Osteoblast (primary cell): ENCODE measurements at regions not wholly inside any gene's neighbourhood (a gene's known extent, or its start where the extent isn't known, plus 50 kb on each side); places are given as distances from the start of the nearest gene placed in this dataset.

Experiments
- DNase-seq: peaks from one replicate; pipeline ENCODE4 v3.0.0; 2011; ENCODE audit warnings: low spot score, mixed read lengths; ENCODE audit not compliant: insufficient read length; ENCODE audit errors: missing footprints
- H2AFZ ChIP-seq: 2 replicates; pipeline ENCODE4 v1.6.0; 2011; ENCODE audit warnings: mild to moderate bottlenecking, low read length
- H3K27ac ChIP-seq: 2 replicates; pipeline ENCODE4 v1.5.1; 2011; ENCODE audit warnings: mild to moderate bottlenecking, low read depth, low read length, moderate library complexity
- H3K27me3 ChIP-seq: 2 replicates; pipeline ENCODE4 v1.6.0; 2012; ENCODE audit warnings: mild to moderate bottlenecking, control low read depth, inconsistent platforms, low read length, moderate library complexity; ENCODE audit not compliant: insufficient read depth
- H3K36me3 ChIP-seq: 2 replicates; pipeline ENCODE4 v1.5.1; 2011; ENCODE audit warnings: mild to moderate bottlenecking, low read length, control low read depth, moderate library complexity; ENCODE audit not compliant: insufficient read depth
- H3K4me1 ChIP-seq: 2 replicates; pipeline ENCODE4 v1.5.1; 2011; ENCODE audit warnings: mild to moderate bottlenecking, low read length, control low read depth, moderate library complexity; ENCODE audit not compliant: insufficient read depth
- H3K4me2 ChIP-seq: 2 replicates; pipeline ENCODE4 v1.6.0; 2011; ENCODE audit warnings: mild to moderate bottlenecking, low read length; ENCODE audit not compliant: insufficient read depth
- H3K4me3 ChIP-seq: fragments of 200-600 bp; sonication (generic); 3 replicates; pipeline ENCODE4 v1.5.1; 2012; ENCODE audit warnings: mild to moderate bottlenecking, low read length, inconsistent platforms; ENCODE audit not compliant: insufficient read depth
- H3K79me2 ChIP-seq: 2 replicates; pipeline ENCODE4 v1.6.0; 2012; ENCODE audit warnings: mild to moderate bottlenecking, low read length, control low read depth, inconsistent platforms; ENCODE audit not compliant: insufficient read depth
- H3K9me3 ChIP-seq: 2 replicates; pipeline ENCODE4 v1.5.1; 2011; ENCODE audit warnings: low read depth, low read length, control low read depth
- H4K20me1 ChIP-seq: 2 replicates; pipeline ENCODE4 v1.6.0; 2012; ENCODE audit warnings: mild to moderate bottlenecking, low read length, control low read depth; ENCODE audit not compliant: insufficient read depth
- TF ChIP-seq, protein P1 (sequence below): IDR thresholded peaks from 2 replicates; pipeline ENCODE4 v1.5.1; 2011; ENCODE audit warnings: mild to moderate bottlenecking, low read depth, low read length, moderate library complexity; ENCODE audit errors: extremely low read depth

DNA sequence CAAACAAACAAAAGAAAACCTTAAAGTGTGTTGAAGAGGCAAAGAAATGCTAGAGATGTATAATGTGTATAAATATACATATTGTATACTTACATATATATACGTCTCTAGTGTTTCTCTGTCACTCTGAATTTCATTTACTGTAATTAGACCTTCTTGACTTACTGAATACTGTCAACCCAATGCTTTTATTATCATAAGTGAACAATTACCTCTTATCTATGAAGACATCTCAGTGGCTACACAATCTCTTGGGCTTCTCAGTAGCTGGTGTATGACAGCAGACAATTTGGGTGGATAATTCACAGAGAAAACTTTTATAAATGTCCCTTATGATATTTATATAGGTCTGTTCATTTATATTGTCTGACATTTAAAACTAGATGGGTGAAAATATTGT is 664.1 kb upstream of the ANO3 start:
- no peaks in the 10 kb centered on the region for H3K27me3 ChIP-seq
- no peaks in the 10 kb centered on the region for H3K4me1 ChIP-seq
- no peaks in the 10 kb centered on the region for H3K79me2 ChIP-seq
- H3K4me2 ChIP-seq, result no peak overlapping the region
- H3K36me3 ChIP-seq, result no peaks in the 10 kb centered on the region
- no peak for DNase-seq
- no peak overlapping the region for H3K27ac ChIP-seq
- TF ChIP-seq, protein P1, sequence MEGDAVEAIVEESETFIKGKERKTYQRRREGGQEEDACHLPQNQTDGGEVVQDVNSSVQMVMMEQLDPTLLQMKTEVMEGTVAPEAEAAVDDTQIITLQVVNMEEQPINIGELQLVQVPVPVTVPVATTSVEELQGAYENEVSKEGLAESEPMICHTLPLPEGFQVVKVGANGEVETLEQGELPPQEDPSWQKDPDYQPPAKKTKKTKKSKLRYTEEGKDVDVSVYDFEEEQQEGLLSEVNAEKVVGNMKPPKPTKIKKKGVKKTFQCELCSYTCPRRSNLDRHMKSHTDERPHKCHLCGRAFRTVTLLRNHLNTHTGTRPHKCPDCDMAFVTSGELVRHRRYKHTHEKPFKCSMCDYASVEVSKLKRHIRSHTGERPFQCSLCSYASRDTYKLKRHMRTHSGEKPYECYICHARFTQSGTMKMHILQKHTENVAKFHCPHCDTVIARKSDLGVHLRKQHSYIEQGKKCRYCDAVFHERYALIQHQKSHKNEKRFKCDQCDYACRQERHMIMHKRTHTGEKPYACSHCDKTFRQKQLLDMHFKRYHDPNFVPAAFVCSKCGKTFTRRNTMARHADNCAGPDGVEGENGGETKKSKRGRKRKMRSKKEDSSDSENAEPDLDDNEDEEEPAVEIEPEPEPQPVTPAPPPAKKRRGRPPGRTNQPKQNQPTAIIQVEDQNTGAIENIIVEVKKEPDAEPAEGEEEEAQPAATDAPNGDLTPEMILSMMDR, result no peak
- no peak overlapping the region for H2AFZ ChIP-seq
- H4K20me1 ChIP-seq, result no peaks in the 10 kb centered on the region
- H3K4me3 ChIP-seq, result no peak overlapping the region
- no peaks in the 10 kb centered on the region for H3K9me3 ChIP-seq

GRCh38 chr11:25691959-25692358 is 640.0 kb upstream of the ANO3 start:
- H3K36me3 ChIP-seq, result no peaks in the 10 kb centered on the region
- no peak overlapping the region for H3K4me2 ChIP-seq
- peaks cover 3% of the 10 kb centered on the region for H3K9me3 ChIP-seq
- no peaks in the 10 kb centered on the region for H3K79me2 ChIP-seq
- no peak overlapping the region for H3K4me3 ChIP-seq
- H2AFZ ChIP-seq, result no peak overlapping the region
- DNase-seq, result no peak
- no peaks in the 10 kb centered on the region for H3K27me3 ChIP-seq
- H4K20me1 ChIP-seq, result no peaks in the 10 kb centered on the region
- H3K4me1 ChIP-seq, result no peaks in the 10 kb centered on the region
- no peak overlapping the region for H3K27ac ChIP-seq
- TF ChIP-seq, protein P1, result no peak

GRCh38 chr11:25702417-25702816 is 629.5 kb upstream of the ANO3 start:
- Histone ChIP-seq H3K36me3 (no peaks in the 10 kb centered on the region), H3K4me2 (no peak overlapping the region), H3K27me3 (no peaks in the 10 kb centered on the region), H3K9me3 (no peaks in the 10 kb centered on the region), H4K20me1 (no peaks in the 10 kb centered on the region), H3K4me1 (no peaks in the 10 kb centered on the region), H3K79me2 (no peaks in the 10 kb centered on the region), H3K4me3 (no peak overlapping the region), H3K27ac (no peak overlapping the region), H2AFZ (no peak overlapping the region)
- DNase-seq, result no peak
- TF ChIP-seq, protein P1, result no peak

DNA sequence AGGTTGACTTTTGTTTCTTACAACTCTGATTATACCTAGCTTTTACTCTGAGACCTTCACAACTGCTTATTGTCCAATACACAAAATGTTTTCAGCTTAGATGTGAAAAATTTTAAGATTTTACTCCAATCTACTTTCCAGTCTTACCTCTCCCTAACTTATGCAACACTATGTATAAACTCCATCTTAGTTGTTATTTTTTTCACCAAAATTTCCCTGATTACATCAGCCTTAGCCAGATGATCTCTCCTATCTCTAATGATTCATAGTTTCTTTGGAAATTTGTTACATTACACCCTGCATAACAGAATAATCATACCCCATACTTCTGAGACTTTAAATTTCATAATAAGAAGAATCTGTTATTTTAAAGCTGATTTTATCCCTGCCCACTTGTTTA is 621.0 kb upstream of the ANO3 start:
- Histone ChIP-seq H3K27ac (no peak overlapping the region), H3K9me3 (no peaks in the 10 kb centered on the region), H3K4me3 (no peak overlapping the region), H4K20me1 (no peaks in the 10 kb centered on the region), H3K4me2 (no peak overlapping the region), H2AFZ (no peak overlapping the region), H3K36me3 (no peaks in the 10 kb centered on the region), H3K4me1 (no peaks in the 10 kb centered on the region), H3K27me3 (no peaks in the 10 kb centered on the region), H3K79me2 (no peaks in the 10 kb centered on the region)
- TF ChIP-seq, protein P1, result no peak
- DNase-seq, result no peak
